HL-60 (cell line): ENCODE measurements at regions not wholly inside any gene's neighbourhood (a gene's known extent, or its start where the extent isn't known, plus 50 kb on each side); places are given as distances from the start of the nearest gene placed in this dataset.

ENCODE experiments used
- DNase-seq, 2 experiments: peaks; one replicate each; pipeline ENCODE4 v3.0.0-alpha.2; 2010 to 2020; ENCODE audit warnings: low read depth in 1 of 2, low spot score in 1 of 2
- H3K27ac ChIP-seq: fragments of 250-450 bp; sonication (Bioruptor Pico); replicated peaks from 2 replicates; pipeline ENCODE4 v1.5.1; 2020; ENCODE audit warnings: mild to moderate bottlenecking, moderate library complexity
- H3K27me3 ChIP-seq: fragments of 250-450 bp; sonication (Bioruptor Pico); 2 replicates; pipeline ENCODE4 v1.5.1; 2021; ENCODE audit warnings: mild to moderate bottlenecking, moderate library complexity; ENCODE audit not compliant: insufficient read depth, poor library complexity, severe bottlenecking
- H3K4me3 ChIP-seq: replicated peaks from 2 replicates; pipeline ENCODE4 v1.5.1; 2011; ENCODE audit warnings: mild to moderate bottlenecking, control low read depth, low read length; ENCODE audit not compliant: insufficient read depth
- GABPA ChIP-seq: IDR thresholded peaks from 2 replicates; pipeline ENCODE4 v1.6.1; 2012; ENCODE audit warnings: low read depth
- POLR2AphosphoS5 ChIP-seq: IDR thresholded peaks from 2 replicates; pipeline ENCODE4 v1.6.1; 2012; ENCODE audit warnings: low read depth
- SPI1 ChIP-seq: IDR thresholded peaks from 2 replicates; pipeline ENCODE4 v1.6.1; 2012; ENCODE audit warnings: low read depth, mild to moderate bottlenecking, borderline replicate concordance
- TF ChIP-seq, protein P1 (sequence below): IDR thresholded peaks from one replicate; pipeline ENCODE4 v1.5.1; 2011; ENCODE audit warnings: low read length, control low read depth, inconsistent platforms; ENCODE audit not compliant: insufficient read depth
- TF ChIP-seq, protein P2 (sequence below): IDR thresholded peaks from 2 replicates; pipeline ENCODE4 v1.6.1; 2012; ENCODE audit warnings: low read depth; ENCODE audit not compliant: insufficient replicate concordance

DNA sequence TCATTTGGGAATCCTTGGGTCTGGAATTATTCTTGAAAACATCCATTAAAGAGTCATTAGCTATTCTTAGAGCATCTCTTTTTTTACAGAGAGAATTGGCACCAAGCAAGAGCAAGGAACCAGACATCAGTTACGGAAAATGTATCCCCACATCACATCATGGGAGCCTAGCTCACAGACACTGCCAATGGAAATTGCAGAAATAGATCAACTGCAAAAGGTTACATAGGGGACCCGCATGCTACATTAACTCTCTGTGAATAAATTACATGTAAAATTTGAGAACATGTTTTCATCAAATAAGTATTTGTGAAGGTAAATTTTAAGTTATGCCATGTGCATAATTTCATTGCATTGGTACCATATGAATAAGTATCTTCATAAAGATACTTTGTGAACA is 224.8 kb downstream of the ZNF248 start:
- TF ChIP-seq POLR2AphosphoS5 (no peak), GABPA (no peak), SPI1 (no peak)
- TF ChIP-seq, protein P1, sequence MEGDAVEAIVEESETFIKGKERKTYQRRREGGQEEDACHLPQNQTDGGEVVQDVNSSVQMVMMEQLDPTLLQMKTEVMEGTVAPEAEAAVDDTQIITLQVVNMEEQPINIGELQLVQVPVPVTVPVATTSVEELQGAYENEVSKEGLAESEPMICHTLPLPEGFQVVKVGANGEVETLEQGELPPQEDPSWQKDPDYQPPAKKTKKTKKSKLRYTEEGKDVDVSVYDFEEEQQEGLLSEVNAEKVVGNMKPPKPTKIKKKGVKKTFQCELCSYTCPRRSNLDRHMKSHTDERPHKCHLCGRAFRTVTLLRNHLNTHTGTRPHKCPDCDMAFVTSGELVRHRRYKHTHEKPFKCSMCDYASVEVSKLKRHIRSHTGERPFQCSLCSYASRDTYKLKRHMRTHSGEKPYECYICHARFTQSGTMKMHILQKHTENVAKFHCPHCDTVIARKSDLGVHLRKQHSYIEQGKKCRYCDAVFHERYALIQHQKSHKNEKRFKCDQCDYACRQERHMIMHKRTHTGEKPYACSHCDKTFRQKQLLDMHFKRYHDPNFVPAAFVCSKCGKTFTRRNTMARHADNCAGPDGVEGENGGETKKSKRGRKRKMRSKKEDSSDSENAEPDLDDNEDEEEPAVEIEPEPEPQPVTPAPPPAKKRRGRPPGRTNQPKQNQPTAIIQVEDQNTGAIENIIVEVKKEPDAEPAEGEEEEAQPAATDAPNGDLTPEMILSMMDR: no peak
- TF ChIP-seq, protein P2, sequence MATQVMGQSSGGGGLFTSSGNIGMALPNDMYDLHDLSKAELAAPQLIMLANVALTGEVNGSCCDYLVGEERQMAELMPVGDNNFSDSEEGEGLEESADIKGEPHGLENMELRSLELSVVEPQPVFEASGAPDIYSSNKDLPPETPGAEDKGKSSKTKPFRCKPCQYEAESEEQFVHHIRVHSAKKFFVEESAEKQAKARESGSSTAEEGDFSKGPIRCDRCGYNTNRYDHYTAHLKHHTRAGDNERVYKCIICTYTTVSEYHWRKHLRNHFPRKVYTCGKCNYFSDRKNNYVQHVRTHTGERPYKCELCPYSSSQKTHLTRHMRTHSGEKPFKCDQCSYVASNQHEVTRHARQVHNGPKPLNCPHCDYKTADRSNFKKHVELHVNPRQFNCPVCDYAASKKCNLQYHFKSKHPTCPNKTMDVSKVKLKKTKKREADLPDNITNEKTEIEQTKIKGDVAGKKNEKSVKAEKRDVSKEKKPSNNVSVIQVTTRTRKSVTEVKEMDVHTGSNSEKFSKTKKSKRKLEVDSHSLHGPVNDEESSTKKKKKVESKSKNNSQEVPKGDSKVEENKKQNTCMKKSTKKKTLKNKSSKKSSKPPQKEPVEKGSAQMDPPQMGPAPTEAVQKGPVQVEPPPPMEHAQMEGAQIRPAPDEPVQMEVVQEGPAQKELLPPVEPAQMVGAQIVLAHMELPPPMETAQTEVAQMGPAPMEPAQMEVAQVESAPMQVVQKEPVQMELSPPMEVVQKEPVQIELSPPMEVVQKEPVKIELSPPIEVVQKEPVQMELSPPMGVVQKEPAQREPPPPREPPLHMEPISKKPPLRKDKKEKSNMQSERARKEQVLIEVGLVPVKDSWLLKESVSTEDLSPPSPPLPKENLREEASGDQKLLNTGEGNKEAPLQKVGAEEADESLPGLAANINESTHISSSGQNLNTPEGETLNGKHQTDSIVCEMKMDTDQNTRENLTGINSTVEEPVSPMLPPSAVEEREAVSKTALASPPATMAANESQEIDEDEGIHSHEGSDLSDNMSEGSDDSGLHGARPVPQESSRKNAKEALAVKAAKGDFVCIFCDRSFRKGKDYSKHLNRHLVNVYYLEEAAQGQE: no peak
- H3K27ac ChIP-seq: no peak overlapping the region

DNA sequence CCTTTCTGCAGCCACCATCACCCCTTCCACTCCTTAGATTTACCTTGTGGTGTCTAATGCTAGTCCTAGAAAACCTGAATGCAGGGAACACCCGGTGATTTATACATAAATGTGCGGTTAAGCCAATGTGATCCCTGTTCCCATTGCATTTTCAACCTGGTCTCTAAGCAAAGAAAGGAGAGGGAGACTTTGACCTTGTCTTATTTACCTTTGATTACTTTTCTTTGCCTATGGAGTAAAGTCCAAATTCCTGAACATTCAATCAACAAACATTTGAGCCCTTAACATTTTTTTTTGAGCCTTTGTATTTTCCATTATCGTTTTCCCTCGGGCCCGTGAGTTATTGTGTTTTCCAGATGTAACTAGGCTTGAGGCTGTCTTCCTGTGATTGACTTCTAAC is 233.9 kb downstream of the ZNF248 start:
- TF ChIP-seq, protein P1: no peak
- TF ChIP-seq SPI1 (no peak), POLR2AphosphoS5 (no peak)
- TF ChIP-seq, protein P2: no peak
- Histone ChIP-seq H3K27me3 (no peaks in the 10 kb centered on the region), H3K4me3 (no peak overlapping the region), H3K27ac (no peak overlapping the region)
- DNase-seq: no peak

More for the DNA sequence above, 224.8 kb downstream of the ZNF248 start:
- H3K4me3 ChIP-seq: no peak overlapping the region
- H3K27me3 ChIP-seq: no peaks in the 10 kb centered on the region
- no peak for DNase-seq

DNA sequence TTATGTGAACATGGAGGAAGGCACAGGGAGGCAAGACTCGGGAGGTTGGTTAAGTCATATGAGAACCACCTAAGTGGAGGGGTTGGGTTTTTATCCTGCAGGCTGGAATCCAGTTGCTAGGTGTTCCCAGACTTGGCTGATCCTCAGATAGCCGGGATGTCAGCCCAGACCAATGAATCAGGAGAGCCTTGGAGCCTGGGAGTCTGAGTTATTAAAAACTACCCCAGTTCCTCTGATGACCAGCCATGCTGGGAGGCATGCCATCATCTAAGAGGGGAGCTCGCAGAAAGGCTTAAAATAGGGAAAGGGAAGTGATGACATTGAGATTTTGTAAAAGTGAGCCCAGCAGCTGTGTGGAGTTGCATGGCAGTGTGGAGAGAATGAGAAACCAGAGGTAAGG is 238.1 kb downstream of the ZNF248 start:
- no peaks in the 10 kb centered on the region for H3K27me3 ChIP-seq
- TF ChIP-seq, protein P2: no peak
- TF ChIP-seq, protein P1: no peak
- TF ChIP-seq GABPA (no peak), SPI1 (no peak), POLR2AphosphoS5 (no peak)
- no peak overlapping the region for H3K4me3 ChIP-seq
- no peak for DNase-seq
- H3K27ac ChIP-seq: no peak overlapping the region
